Esophagus muscularis mucosa (tissue), 4 donors: ENCODE measurements at regions not wholly inside any gene's neighbourhood (a gene's known extent, or its start where the extent isn't known, plus 50 kb on each side); places are given as distances from the start of the nearest gene placed in this dataset.
"Not testable (repeated sequence)": the region's sequence is repeated elsewhere in the genome, so short reads cannot be mapped to it uniquely, and the experiment has no call there.

Experiments used
- DNase-seq: peaks from one replicate; pipeline ENCODE4 v3.0.0-alpha.2; 2017; ENCODE audit errors: extremely low spot score
- H3K27ac ChIP-seq, 4 donors: fragments of 200-600 bp; sonication (generic); replicated peaks in 1 of 4; 1 replicate in 3 of 4; 2 replicates in 1 of 4; pipeline ENCODE4 v1.5.1; 2016 to 2019; ENCODE audit warnings: mild to moderate bottlenecking in 1 of 4
- H3K27me3 ChIP-seq, 4 donors: fragments of 200-600 bp; sonication (generic); one replicate each; pipeline versions ENCODE4 v1.5.1 to v1.6.0; 2016 to 2019
- H3K36me3 ChIP-seq, 4 donors: fragments of 200-600 bp; sonication (generic); one replicate each; pipeline ENCODE4 v1.5.1; 2016 to 2019
- H3K4me1 ChIP-seq, 4 donors: fragments of 200-600 bp; sonication (generic); one replicate each; pipeline ENCODE4 v1.5.1; 2016 to 2019
- H3K4me3 ChIP-seq, 4 donors: fragments of 200-600 bp; sonication (generic); 1 replicate in 2 of 4; 2 replicates in 2 of 4; pipeline ENCODE4 v1.5.1; 2016 to 2019; ENCODE audit warnings: mild to moderate bottlenecking in 4 of 4, moderate library complexity in 1 of 4
- H3K9me3 ChIP-seq, 4 donors: fragments of 200-600 bp; sonication (generic); 1 replicate in 3 of 4; 2 replicates in 1 of 4; pipeline ENCODE4 v1.5.1; 2016 to 2019
- EP300 ChIP-seq: sonication (generic); formaldehyde crosslinking; IDR thresholded peaks from one replicate; pipeline ENCODE4 v1.6.1; 2017; ENCODE audit warnings: antibody characterized with exemption
- POLR2A ChIP-seq: fragments of 450-650 bp; IDR thresholded peaks from one replicate; pipeline ENCODE4 v1.6.1; 2017; ENCODE audit warnings: antibody characterized with exemption, moderate library complexity, mild to moderate bottlenecking, low read depth
- POLR2AphosphoS5 ChIP-seq, 2 donors: sonication (generic); formaldehyde crosslinking; IDR thresholded peaks; one replicate each; pipeline ENCODE4 v1.6.1; 2017; ENCODE audit warnings: antibody characterized with exemption in 2 of 2
- WGBS: methylation state at CpG from one replicate; pipeline ENCODE4 v1.1.5; 2018; 5-methylcytosine and 5-hydroxymethylcytosine counted together
- intact Hi-C: fragments of 100-400 bp; cut with DNase I; formaldehyde crosslinking; loops from one replicate; pipeline ENCODE4 v1.15.1; 2023
- TF ChIP-seq, protein P1 (sequence below), 3 experiments: fragments of 200-600 bp in 2 of 3; fragments of 450-650 bp in 1 of 3; sonication (generic) in 2 of 3; IDR thresholded peaks; one replicate each; pipeline ENCODE4 v1.5.1; 2017 to 2019; ENCODE audit warnings: antibody characterized with exemption in 3 of 3, mild to moderate bottlenecking in 2 of 3, moderate library complexity in 1 of 3

DNA sequence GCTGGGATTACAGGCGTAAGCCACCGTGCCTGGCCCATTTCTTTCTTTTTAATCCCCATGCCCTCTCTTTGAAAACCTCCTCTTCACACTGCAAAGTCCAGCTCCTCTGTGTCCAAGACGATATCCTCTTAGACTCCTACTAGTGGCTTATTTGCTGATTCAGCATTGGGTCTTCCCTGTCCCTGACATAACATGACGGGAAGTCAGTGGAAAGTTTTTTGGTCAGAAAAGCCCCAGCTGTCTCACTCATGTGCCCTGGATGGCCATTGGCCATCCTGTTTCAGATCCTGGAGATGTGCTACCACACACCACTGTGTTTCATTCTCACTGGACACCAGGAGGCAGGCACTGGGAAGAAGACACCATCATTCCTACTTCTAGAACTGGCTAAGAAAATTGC, 102.6 kb upstream of the MED13L start:
- H3K9me3 ChIP-seq, result no peaks in the 10 kb centered on the region
- no peak overlapping the region for H3K27ac ChIP-seq
- H3K36me3 ChIP-seq, result no peaks in the 10 kb centered on the region
- intact Hi-C loops, result loop anchor here (5.0 to 10.0 kb wide), 3 partner anchors 55 to 215 kb away; no protein-coding TSS in a partner anchor
- DNase-seq, result no peak
- no peaks in the 10 kb centered on the region for H3K27me3 ChIP-seq
- H3K4me1 ChIP-seq, result peaks cover 15 to 48% (median 32%) of the 10 kb centered on the region in 4 donors
- 96% methylated on average over 4 of the region's 4 CpGs for WGBS
- no peak for TF ChIP-seq POLR2A
- TF ChIP-seq, protein P1, sequence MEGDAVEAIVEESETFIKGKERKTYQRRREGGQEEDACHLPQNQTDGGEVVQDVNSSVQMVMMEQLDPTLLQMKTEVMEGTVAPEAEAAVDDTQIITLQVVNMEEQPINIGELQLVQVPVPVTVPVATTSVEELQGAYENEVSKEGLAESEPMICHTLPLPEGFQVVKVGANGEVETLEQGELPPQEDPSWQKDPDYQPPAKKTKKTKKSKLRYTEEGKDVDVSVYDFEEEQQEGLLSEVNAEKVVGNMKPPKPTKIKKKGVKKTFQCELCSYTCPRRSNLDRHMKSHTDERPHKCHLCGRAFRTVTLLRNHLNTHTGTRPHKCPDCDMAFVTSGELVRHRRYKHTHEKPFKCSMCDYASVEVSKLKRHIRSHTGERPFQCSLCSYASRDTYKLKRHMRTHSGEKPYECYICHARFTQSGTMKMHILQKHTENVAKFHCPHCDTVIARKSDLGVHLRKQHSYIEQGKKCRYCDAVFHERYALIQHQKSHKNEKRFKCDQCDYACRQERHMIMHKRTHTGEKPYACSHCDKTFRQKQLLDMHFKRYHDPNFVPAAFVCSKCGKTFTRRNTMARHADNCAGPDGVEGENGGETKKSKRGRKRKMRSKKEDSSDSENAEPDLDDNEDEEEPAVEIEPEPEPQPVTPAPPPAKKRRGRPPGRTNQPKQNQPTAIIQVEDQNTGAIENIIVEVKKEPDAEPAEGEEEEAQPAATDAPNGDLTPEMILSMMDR (IDR thresholded peaks at IDR 0.05), result no peak
- no peak for TF ChIP-seq POLR2AphosphoS5 (IDR thresholded peaks at IDR 0.05)
- no peak for TF ChIP-seq EP300
- no peak overlapping the region for H3K4me3 ChIP-seq

DNA sequence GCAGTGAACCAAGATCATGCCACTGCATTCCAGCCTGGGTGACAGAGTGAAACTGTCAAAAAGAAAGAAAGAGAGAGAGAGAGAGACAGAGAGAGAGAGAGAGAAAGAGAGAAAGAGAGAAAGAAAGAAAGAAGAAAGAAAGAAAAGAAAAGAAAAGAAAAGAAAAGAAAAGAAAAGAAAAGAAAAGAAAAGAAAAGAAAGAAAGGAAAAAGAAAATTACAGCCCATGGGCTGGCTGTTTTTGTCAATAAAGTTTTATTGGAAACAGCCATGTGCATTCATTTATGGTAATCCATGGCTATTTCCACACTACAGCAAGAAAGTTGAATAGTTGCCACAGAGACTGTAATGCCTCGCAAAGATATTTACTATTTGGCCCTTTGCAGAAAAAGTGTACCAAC, 103.2 kb upstream of the MED13L start:
- 96% methylated on average over 1 of the region's 1 CpG for WGBS
- peaks cover 15 to 48% (median 32%) of the 10 kb centered on the region in 4 donors for H3K4me1 ChIP-seq
- not testable (repeated sequence) for H3K27me3 ChIP-seq, H3K27ac ChIP-seq, H3K4me3 ChIP-seq, H3K9me3 ChIP-seq, H3K36me3 ChIP-seq, DNase-seq
- intact Hi-C loops, result loop anchor here (5.0 to 10.0 kb wide), 3 partner anchors 56 to 214 kb away; no protein-coding TSS in a partner anchor

DNA sequence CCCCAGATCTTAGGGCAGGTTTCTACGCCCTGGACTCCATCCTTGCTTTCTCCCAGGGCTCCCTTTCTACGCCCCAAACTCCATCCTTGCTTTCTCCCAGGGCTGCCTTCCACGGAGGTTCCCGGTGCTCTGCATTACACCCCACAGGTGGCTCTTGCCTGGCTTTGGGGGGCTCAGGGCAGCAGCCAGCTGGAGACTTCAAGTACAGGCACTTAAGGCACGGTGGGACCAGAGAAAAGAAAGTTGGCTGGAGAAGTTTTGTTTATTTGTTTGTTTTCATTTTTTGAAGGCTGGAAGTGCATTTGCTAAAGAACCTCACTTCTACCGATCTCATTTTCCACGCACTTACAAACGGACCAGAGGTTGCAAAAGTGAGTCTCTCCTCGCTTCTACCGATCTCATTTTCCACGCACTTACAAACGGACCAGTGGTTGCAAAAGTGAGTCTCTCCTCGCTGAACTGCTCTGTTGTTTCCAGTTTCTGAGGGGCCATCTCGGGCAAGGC, 103.8 kb upstream of the MED13L start:
- no peak for DNase-seq

DNA sequence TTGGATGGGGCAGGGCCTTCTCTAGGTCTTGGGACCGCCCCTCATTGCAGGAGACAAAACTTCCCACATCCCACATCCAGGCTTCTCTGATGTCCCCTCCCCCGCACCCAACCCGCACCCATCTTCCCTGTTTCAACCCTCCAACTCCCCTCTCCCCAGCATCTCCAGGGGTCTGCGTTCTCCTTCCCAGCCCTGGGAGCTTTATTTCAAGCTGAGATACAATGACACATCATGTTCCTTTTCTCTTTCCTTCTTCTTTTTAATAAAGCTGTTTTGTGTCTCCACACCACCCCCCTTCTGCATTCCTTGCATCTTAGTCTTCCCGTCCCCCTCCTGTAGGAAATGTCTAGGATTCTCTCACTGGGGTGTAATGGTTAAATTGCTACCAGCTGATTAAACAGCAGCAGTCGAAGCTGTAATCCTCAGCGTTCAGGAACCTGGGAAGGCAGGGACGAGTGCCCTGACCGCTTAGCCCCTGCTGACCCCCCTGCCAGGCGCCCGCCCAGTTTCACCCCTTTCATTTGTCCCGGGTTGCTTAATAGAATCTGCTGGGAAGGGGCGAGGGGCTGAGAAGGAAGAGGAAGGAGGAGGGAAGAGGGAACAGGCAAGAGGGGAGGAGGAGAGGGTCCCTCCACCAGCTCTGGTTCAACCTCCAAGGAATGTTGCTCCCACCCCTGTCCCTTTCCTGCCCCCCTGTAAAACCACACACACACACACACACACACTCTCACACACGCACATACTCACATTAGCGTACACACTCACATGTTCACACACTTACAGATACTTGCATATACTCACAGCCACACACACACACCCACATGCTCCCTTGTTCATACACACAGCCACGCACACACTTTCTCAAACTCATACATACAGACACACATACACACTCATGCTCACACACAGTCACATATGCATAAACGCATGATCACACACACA, 104.5 kb upstream of the MED13L start:
- intact Hi-C loops, result loop anchor here (5.0 to 10.0 kb wide), 3 partner anchors 57 to 213 kb away; no protein-coding TSS in a partner anchor

More for the DNA sequence above, 103.8 kb upstream of the MED13L start:
- intact Hi-C loops, result loop anchor here (5.0 to 10.0 kb wide), 3 partner anchors 56 to 214 kb away; no protein-coding TSS in a partner anchor
- Histone ChIP-seq H3K27ac (no peak overlapping the region), H3K9me3 (no peaks in the 10 kb centered on the region), H3K36me3 (no peaks in the 10 kb centered on the region), H3K4me1 (peaks cover 15 to 47% (median 32%) of the 10 kb centered on the region in 4 donors), H3K4me3 (peak overlapping the region in 1 of 4 donors; percentile 14), H3K27me3 (no peaks in the 10 kb centered on the region)
- 66% methylated on average over 14 of the region's 14 CpGs for WGBS
- TF ChIP-seq POLR2A (no peak), POLR2AphosphoS5 (IDR thresholded peaks at IDR 0.05) (no peak), EP300 (no peak)
- TF ChIP-seq, protein P1 (IDR thresholded peaks at IDR 0.05), result no peak

DNA sequence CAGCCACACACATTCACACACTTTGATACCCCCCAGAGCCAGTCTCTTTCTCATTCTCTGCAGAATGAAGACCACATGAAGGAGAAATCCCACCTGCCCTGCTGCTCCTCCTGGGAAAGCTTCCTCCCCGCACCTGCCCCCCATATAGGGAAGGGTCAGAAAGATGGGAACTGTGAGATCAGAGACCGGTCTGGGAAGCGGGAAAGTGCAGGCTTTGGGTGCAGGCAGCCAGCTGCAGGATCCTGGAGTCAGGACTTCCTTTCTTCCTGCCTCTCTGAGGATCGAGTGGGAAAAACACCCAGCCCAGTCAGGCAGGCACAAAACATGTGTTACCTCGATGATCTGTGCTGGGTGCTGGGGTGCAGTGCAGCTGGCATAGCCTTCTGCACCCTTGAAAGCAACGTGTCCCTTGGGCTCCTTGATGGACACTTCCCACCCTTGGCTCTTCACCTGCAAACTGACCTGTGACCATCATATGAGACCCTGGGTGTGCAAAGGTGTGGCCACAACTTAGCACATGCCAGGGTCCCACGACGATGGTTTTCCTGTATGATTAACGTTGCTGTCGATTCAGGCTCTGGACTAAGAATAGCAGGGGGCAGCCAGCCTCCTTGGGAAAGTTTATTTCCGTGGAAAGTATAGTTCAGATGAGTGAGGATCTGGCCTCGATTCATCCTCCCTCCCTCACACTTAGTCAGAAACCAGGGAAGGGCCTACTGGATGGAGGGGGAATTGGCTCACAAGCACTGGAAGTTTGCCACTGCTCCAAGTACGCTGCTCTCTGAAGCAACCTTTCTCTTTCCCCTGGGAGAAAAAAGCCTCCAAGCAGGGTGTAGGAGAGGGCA, 105.4 kb upstream of the MED13L start:
- Histone ChIP-seq H3K36me3 (no peaks in the 10 kb centered on the region), H3K4me3 (no peak overlapping the region), H3K9me3 (no peaks in the 10 kb centered on the region), H3K27me3 (no peaks in the 10 kb centered on the region), H3K27ac (peak overlapping the region in 3 of 4 donors; percentile 4 to 45 (median 40)), H3K4me1 (peaks cover 15 to 41% (median 32%) of the 10 kb centered on the region in 4 donors)
- intact Hi-C loops, result loop anchor here (5.0 to 10.0 kb wide), 3 partner anchors 58 to 212 kb away; no protein-coding TSS in a partner anchor
- 54% methylated on average over 4 of the region's 13 CpGs for WGBS
- no peak for TF ChIP-seq POLR2A
- TF ChIP-seq, protein P1 (IDR thresholded peaks at IDR 0.05), result no peak
- TF ChIP-seq EP300, result no peak
- peak; percentile 64 to 66 for TF ChIP-seq POLR2AphosphoS5 (IDR thresholded peaks at IDR 0.05)
- no peak for DNase-seq

More for the DNA sequence above, 104.5 kb upstream of the MED13L start:
- Histone ChIP-seq H3K4me1 (peaks cover 15 to 41% (median 32%) of the 10 kb centered on the region in 4 donors), H3K27me3 (no peaks in the 10 kb centered on the region), H3K9me3 (no peaks in the 10 kb centered on the region), H3K36me3 (no peaks in the 10 kb centered on the region), H3K27ac (peak overlapping the region in 2 of 4 donors; percentile 11 to 45), H3K4me3 (peak overlapping the region in 1 of 4 donors; percentile 14)
- WGBS, result 41% methylated on average over 17 of the region's 17 CpGs
- no peak for DNase-seq
- TF ChIP-seq EP300 (no peak), POLR2AphosphoS5 (IDR thresholded peaks at IDR 0.05) (peak in 1 of 2 donors; percentile 28)
